K562 (cell line): ENCODE measurements at regions not wholly inside any gene's neighbourhood (a gene's known extent, or its start where the extent isn't known, plus 50 kb on each side); places are given as distances from the start of the nearest gene placed in this dataset.
A peak's percentile ranks its signal among the peaks of the same experiment; 100 is the strongest.

Experiments used
- BCOR ChIP-seq: fragments of 450-650 bp; IDR thresholded peaks from 2 replicates; pipeline ENCODE4 v1.6.1; 2016
- BMI1 ChIP-seq: fragments of 150-350 bp; IDR thresholded peaks from 2 replicates; pipeline ENCODE4 v1.6.1; 2014; ENCODE audit warnings: low read length
- BRD9 ChIP-seq: fragments of 450-650 bp; IDR thresholded peaks from 2 replicates; pipeline ENCODE4 v1.6.1; 2018; ENCODE audit warnings: low read depth; ENCODE audit not compliant: partially characterized antibody
- CREB3 ChIP-seq: fragments of 450-650 bp; conservative IDR thresholded peaks from 2 replicates; pipeline ENCODE4 v1.6.1; 2016; ENCODE audit warnings: missing genetic modification characterization, low read depth, mild to moderate bottlenecking, missing compliant biosample characterization, moderate library complexity
- E4F1 ChIP-seq: fragments of 250-450 bp; sonication (Bioruptor Pico); IDR thresholded peaks from 2 replicates; pipeline ENCODE4 v1.5.0; 2021; ENCODE audit warnings: mild to moderate bottlenecking, borderline replicate concordance
- EGR1 ChIP-seq: fragments of 450-650 bp; conservative IDR thresholded peaks from 2 replicates; pipeline ENCODE4 v1.6.1; 2017; ENCODE audit warnings: mild to moderate bottlenecking
- ETV1 ChIP-seq: fragments of 450-650 bp; conservative IDR thresholded peaks from 2 replicates; pipeline ENCODE4 v1.6.1; 2016; ENCODE audit warnings: missing genetic modification characterization, control low read depth, low read depth, missing compliant biosample characterization
- FOS ChIP-seq: IDR thresholded peaks from 3 replicates; pipeline ENCODE4 v1.6.1; 2011; ENCODE audit not compliant: insufficient read length; ENCODE audit errors: extremely low read depth
- GTF2E2 ChIP-seq: fragments of 200-800 bp; sonication (Bioruptor generic); IDR thresholded peaks from 2 replicates; pipeline ENCODE4 v1.6.1; 2016; ENCODE audit warnings: missing genetic modification characterization, missing compliant biosample characterization
- IRF1 ChIP-seq: sonication (generic); formaldehyde crosslinking; IDR thresholded peaks from 2 replicates; pipeline ENCODE4 v1.8.0; 2022; ENCODE audit warnings: missing genetic modification reagents, mild to moderate bottlenecking, borderline replicate concordance
- MAFG ChIP-seq: fragments of 450-650 bp; conservative IDR thresholded peaks from 2 replicates; pipeline ENCODE4 v1.6.1; 2016; ENCODE audit warnings: missing genetic modification characterization, missing compliant biosample characterization
- POLR2AphosphoS5 ChIP-seq: IDR thresholded peaks from 2 replicates; pipeline ENCODE4 v1.6.1; 2011; ENCODE audit warnings: mild to moderate bottlenecking, low read depth, low read length, moderate library complexity; ENCODE audit not compliant: control insufficient read depth, insufficient read depth
- POLR2G ChIP-seq: fragments of 200-400 bp; formaldehyde crosslinking; IDR thresholded peaks from 2 replicates; pipeline ENCODE4 v1.6.1; 2017; ENCODE audit warnings: low read depth, mild to moderate bottlenecking, antibody characterized with exemption, low read length, moderate library complexity
- POLR3A ChIP-seq: IDR thresholded peaks from 2 replicates; pipeline ENCODE4 v1.6.1; 2011; ENCODE audit warnings: borderline replicate concordance, mild to moderate bottlenecking, moderate library complexity; ENCODE audit not compliant: insufficient read length, insufficient read depth; ENCODE audit errors: extremely low read depth
- SAFB2 ChIP-seq: fragments of 200-400 bp; formaldehyde crosslinking; IDR thresholded peaks from 2 replicates; pipeline ENCODE4 v1.6.1; 2018; ENCODE audit warnings: borderline replicate concordance, low read length, low read depth, moderate library complexity; ENCODE audit not compliant: severe bottlenecking
- TFAM ChIP-seq: fragments of 250-450 bp; sonication (Bioruptor Pico); conservative IDR thresholded peaks from 2 replicates; pipeline ENCODE4 v1.5.0; 2021; ENCODE audit warnings: mild to moderate bottlenecking, moderate library complexity
- TGIF2 ChIP-seq: sonication (generic); formaldehyde crosslinking; IDR thresholded peaks from 2 replicates; pipeline ENCODE4 v1.8.1; 2022; ENCODE audit warnings: mild to moderate bottlenecking, missing genetic modification reagents, moderate library complexity
- YBX1 ChIP-seq: fragments of 450-650 bp; IDR thresholded peaks from 2 replicates; pipeline ENCODE4 v1.7.1; 2016; ENCODE audit warnings: mild to moderate bottlenecking
- ZC3H4 ChIP-seq: sonication (generic); formaldehyde crosslinking; IDR thresholded peaks from 2 replicates; pipeline ENCODE4 v1.9.0; 2021; ENCODE audit warnings: missing genetic modification reagents, borderline replicate concordance
- ZEB2 ChIP-seq: fragments of 450-650 bp; IDR thresholded peaks from 2 replicates; pipeline ENCODE4 v1.6.1; 2016
- ZNF253 ChIP-seq: fragments of 250-450 bp; sonication (Bioruptor Pico); conservative IDR thresholded peaks from 2 replicates; pipeline ENCODE4 v1.6.1; 2021; ENCODE audit warnings: mild to moderate bottlenecking
- ZNF3 ChIP-seq: fragments of 250-450 bp; sonication (Bioruptor Pico); IDR thresholded peaks from 2 replicates; pipeline ENCODE4 v1.5.0; 2021; ENCODE audit warnings: mild to moderate bottlenecking, moderate library complexity
- ZNF311 ChIP-seq: fragments of 250-450 bp; sonication (Bioruptor Pico); IDR thresholded peaks from 2 replicates; pipeline ENCODE4 v1.4.0; 2020; ENCODE audit warnings: mild to moderate bottlenecking, moderate library complexity
- ZNF584 ChIP-seq: fragments of 200-800 bp; sonication (Bioruptor generic); IDR thresholded peaks from 2 replicates; pipeline ENCODE4 v1.6.1; 2016; ENCODE audit warnings: low read depth, mild to moderate bottlenecking, missing genetic modification characterization, missing compliant biosample characterization
- ZNF830 ChIP-seq: fragments of 250-450 bp; sonication (Bioruptor Pico); IDR thresholded peaks from 2 replicates; pipeline ENCODE4 v1.5.0; 2021; ENCODE audit warnings: mild to moderate bottlenecking

GRCh38 chrX:40273356-40274050, 175.7 kb upstream of the BCOR start (continued):
- TF ChIP-seq ZNF584 (CRISPR knock-in tag): peak; percentile 86
- no peak for TF ChIP-seq ZNF3 (CRISPR knock-in tag)
- TF ChIP-seq ZNF311 (CRISPR knock-in tag): no peak
- no peak for TF ChIP-seq POLR3A
- no peak for TF ChIP-seq BMI1
- TF ChIP-seq TFAM (CRISPR knock-in tag): no peak
- TF ChIP-seq E4F1 (CRISPR knock-in tag): no peak
- no peak for TF ChIP-seq CREB3 (tag)
- no peak for TF ChIP-seq EGR1
- TF ChIP-seq ZEB2: no peak
- no peak for TF ChIP-seq ZNF830 (CRISPR knock-in tag)
- TF ChIP-seq YBX1: no peak
- TF ChIP-seq SAFB2: no peak
- TF ChIP-seq POLR2AphosphoS5: no peak
- no peak for TF ChIP-seq ZC3H4 (CRISPR knock-in tag)
- TF ChIP-seq TGIF2: no peak
- no peak for TF ChIP-seq ZNF253 (CRISPR knock-in tag)
- no peak for TF ChIP-seq FOS
- TF ChIP-seq MAFG (tag): no peak
- peak; percentile 87 for TF ChIP-seq ETV1 (tag)
- TF ChIP-seq BRD9: no peak
- TF ChIP-seq POLR2G: no peak
- no peak for TF ChIP-seq IRF1
- TF ChIP-seq GTF2E2: no peak
- TF ChIP-seq BCOR: 0 out of 2 replicates have a peak, but pooled peaks have one; percentile 52
